ENCODE measurements at regions not wholly inside any gene's neighbourhood (a gene's known extent, or its start where the extent isn't known, plus 50 kb on each side); places are given as distances from the start of the nearest gene placed in this dataset.

- no peak for TF ChIP-seq ZNF274 (IDR thresholded peaks at IDR 0.05; ENCODE audit: low read depth, low read length)
These were observed 427.1 kb upstream of the C2CD4B start for GRCh38 chr15:62591842-62592838.

GRCh38 chr15:62592920-62593319, 427.8 kb upstream of the C2CD4B start:
- TF ChIP-seq ZNF274 (IDR thresholded peaks at IDR 0.05; ENCODE audit: low read depth, low read length), result no peak
- H3K4me3 ChIP-seq (ENCODE audit: low read length), result no peak overlapping the region

More at GRCh38 chr15:62591842-62592838, 427.1 kb upstream of the C2CD4B start:
- H3K4me3 ChIP-seq (ENCODE audit: low read length), result no peak overlapping the region

DNA sequence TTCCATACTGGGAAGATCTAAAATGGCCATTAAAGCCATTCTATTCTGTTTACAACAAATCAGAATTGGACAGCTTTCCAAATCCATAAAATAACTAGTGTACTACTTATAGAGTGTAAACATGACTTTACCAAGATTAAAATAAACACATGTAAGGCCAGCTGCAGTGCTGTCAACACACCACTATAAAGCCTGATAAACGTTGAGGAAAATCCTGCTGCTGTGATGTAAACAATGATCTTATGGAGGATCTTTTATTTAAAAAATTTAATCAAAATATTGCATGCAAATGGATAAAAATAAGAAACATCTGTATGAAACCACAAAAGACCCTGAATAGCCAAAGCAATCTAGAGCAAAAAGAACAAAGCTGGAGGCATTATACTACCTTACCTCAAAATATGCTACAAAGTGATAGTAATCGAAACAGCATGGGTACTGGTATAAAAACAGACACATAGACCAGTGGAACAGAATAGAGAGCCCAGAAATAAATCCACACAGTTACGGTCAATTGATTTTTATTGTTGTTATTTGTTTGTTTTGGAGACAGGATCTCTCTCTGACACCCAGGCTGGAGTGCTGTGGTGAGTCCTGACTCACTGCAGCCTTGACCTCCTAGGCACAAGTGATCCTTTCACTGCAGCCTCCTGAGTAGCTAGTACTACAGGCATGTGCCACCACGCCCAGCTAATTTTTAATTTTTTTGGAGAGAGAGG, 428.8 kb upstream of the C2CD4B start:
- TF ChIP-seq ZNF274 (IDR thresholded peaks at IDR 0.05; ENCODE audit: low read depth, low read length), result no peak
- no peak overlapping the region for H3K4me3 ChIP-seq (ENCODE audit: low read length)

- no peak for TF ChIP-seq ZNF274 (IDR thresholded peaks at IDR 0.05; ENCODE audit: low read depth, low read length)
- no peak overlapping the region for H3K4me3 ChIP-seq (ENCODE audit: low read length)
These were observed 433.1 kb upstream of the C2CD4B start for GRCh38 chr15:62598217-62598616.

DNA sequence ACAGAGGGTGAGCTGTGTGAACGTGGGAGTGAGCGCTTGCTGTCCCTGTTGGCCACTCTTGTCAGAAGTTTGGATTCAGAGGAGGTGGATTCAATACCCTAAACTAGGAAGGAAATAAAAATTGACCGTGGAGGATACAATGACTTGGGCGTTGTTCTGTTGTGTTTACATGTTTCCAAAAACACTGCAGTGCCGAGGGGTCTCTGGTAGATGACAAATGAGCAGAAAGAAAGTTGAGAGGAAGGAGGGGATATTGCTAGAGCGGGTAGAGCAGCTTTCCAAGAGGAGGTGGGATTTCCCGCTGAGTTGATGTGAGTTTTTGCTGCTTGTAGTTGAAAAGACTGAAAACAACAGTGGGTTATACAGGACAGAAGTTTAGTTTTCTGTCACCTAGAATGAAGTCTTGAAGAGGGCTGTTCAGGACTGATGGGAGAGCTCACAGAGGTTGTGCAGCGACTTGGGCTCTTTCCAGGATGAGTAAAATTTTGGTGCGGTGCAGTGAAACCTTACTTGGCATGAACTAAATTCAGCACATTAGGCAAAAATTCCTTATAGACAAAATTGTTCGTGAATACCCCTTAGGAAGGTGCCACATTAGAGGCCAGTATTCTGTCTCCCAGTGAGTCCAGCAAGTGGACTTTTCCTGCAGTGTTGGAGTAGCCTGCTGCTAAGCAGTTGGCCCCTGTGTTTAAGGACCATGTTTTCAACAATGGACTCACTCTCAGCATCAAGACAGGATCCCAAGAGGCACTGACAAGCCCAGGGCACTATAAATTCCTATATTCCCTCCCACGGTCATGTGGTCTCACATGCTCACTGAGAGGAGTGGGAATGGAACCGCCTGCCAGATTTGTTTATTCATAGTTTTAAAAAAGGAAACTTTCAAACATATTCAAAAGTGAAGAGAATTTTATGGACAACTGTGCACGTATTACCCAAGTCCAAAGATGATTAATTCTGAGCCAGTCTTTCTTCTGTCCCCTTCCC, 435.0 kb upstream of the C2CD4B start:
- no peak for TF ChIP-seq ZNF274 (IDR thresholded peaks at IDR 0.05; ENCODE audit: low read depth, low read length)

DNA sequence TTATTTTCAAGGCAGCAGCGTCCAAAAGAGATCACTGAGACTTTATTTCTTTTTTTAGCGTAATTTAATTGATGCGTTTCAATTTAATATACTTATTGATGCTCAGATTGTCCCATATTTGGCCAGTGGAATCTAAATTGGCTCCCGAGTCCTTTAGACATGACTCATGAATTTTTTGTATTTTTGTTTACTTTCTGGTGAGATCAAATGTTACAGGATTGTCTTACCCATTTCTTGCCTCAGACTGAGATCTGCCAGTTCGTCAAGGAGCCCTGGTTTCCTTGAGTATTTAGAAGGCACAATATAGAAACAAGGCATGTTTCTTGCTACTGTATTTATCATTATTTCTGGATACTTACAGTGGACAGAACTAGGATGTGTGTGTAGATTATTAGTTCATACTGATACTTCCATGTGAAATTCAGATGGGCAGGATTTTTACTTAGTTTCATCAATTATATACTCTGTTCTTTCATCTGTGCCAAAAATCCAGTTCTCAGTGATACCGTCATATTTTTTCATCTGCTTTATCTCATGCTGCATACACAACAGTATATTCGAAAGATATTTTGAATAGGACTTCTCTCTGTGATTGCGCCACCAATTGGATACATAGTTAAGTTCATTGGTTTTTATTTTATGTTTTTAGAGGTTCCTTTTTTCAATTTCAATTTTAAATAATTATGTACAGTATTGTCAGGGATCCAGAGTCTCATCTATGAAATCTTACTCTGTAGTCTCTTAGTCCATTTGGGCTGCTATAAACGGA, 436.9 kb upstream of the C2CD4B start:
- no peak overlapping the region for H3K4me3 ChIP-seq (ENCODE audit: low read length)
- no peak for TF ChIP-seq ZNF274 (IDR thresholded peaks at IDR 0.05; ENCODE audit: low read depth, low read length)

More for the DNA sequence above, 435.0 kb upstream of the C2CD4B start:
- H3K4me3 ChIP-seq (ENCODE audit: low read length), result no peak overlapping the region

DNA sequence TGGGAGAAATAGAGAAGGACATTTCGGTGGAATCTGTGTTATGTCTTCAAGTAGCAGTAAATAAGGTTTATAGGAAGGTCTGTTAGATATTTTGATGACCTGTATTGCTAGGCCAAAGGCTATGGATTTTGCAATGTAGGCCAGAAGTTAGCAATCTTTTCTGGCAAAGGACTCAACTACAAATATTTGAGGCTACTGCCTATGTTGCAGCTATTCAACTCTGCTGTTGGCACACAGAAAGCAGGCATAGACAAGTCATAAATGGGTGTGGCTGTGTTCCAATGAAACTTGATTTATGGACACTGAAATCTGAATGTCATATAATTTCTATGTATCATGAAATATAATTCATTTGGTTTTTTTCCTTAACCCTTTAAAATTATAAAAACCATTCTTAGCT, 438.7 kb upstream of the C2CD4B start:
- no peak overlapping the region for H3K4me3 ChIP-seq (ENCODE audit: low read length)
- no peak for TF ChIP-seq ZNF274 (IDR thresholded peaks at IDR 0.05; ENCODE audit: low read depth, low read length)

DNA sequence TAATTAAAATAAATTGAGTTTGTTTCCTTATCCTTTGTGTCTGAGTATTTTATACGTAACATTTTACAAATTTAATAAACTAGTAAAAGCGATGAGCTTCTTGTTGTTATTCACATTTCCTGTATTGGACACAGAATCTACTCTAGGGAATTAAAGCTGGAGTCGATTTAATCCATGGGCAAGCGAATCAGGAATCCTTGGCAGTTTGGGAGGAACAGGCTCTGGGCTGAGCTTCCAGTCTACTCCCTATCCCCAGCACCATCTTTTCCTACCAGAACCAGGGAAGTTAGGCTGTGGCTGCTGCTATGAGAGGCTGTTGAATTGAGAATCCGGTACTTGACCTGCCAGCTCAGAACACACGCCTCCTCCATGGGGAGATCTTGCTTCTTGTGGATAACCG, 437.3 kb upstream of the TPM1 start:
- TF ChIP-seq ZNF274 (IDR thresholded peaks at IDR 0.05; ENCODE audit: low read depth, low read length), result no peak
- no peak overlapping the region for H3K4me3 ChIP-seq (ENCODE audit: low read length)

DNA sequence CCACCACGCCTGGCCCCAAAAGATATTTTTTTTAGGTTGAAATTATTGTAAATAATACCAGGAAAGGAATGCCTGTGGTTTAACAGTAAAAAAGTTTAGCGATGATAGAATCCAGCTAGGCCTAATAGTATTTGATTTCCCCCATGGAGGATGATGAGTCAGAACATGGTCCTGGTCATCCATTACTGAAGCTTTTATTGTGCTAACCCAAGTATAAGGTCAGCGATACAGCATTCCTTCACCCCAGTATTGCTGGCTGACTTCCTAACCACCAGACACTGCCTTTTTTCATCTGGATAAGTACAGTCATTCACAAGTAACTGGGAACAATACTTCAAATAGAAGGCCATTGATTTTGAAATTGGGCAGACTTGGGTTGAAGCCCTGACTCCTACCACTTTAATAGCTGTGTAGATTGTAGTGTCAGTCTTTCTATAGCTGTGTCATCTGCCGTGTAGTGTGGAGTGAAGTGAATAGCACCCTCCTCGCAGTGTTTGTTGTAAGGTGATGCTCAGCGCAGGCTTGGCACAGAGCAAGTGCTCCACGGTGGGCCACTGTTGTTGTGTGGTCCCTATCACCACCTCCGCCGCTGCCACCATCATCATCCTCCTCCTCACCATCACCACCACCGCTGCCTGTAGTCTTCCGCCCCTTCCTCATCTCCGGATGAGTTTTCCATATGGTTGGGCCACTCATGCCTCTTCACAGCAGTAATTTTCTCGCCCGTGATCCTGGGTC, 436.0 kb upstream of the TPM1 start:
- no peak for TF ChIP-seq ZNF274 (IDR thresholded peaks at IDR 0.05; ENCODE audit: low read depth, low read length)
- H3K4me3 ChIP-seq (ENCODE audit: low read length), result no peak overlapping the region

DNA sequence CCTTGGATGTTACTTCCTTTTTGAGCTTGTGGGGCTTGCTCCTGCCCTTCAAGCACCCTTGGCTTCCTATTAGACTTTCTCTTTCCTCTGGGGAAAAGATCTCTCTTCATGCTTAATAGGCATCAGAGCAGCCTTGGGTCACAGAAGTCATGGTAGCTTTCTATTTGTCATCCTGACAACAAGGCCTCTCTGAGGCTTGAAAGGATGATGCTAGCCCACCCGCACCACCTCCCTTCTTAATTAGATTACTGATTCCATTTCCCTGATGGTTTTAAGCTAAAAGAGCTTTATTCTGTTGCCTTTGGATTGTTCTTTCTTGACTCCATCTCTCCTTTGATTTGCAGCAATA, 435.5 kb upstream of the TPM1 start:
- no peak for TF ChIP-seq ZNF274 (IDR thresholded peaks at IDR 0.05; ENCODE audit: low read depth, low read length)
- H3K4me3 ChIP-seq (ENCODE audit: low read length), result no peak overlapping the region

GRCh38 chr15:62607643-62608042, 434.9 kb upstream of the TPM1 start:
- no peak overlapping the region for H3K4me3 ChIP-seq (ENCODE audit: low read length)
- no peak for TF ChIP-seq ZNF274 (IDR thresholded peaks at IDR 0.05; ENCODE audit: low read depth, low read length)

- no peak overlapping the region for H3K4me3 ChIP-seq (ENCODE audit: low read length)
- TF ChIP-seq ZNF274 (IDR thresholded peaks at IDR 0.05; ENCODE audit: low read depth, low read length), result no peak
These were observed 434.2 kb upstream of the TPM1 start for GRCh38 chr15:62608369-62608768.
